Thoracic aorta (tissue), 2 donors: ENCODE measurements at regions not wholly inside any gene's neighbourhood (a gene's known extent, or its start where the extent isn't known, plus 50 kb on each side); places are given as distances from the start of the nearest gene placed in this dataset.

Experiments
- ATAC-seq: fragments of 150-250 bp; one replicate; pipeline ENCODE4 v1.8.0; 2017; ENCODE audit warnings: low read depth; ENCODE audit not compliant: insufficient number of reproducible peaks, low FRiP score
- DNase-seq: peaks from one replicate; pipeline ENCODE4 v3.0.0-alpha.2; 2020; ENCODE audit warnings: low spot score
- H3K27ac ChIP-seq, 2 donors: fragments of 200-600 bp; sonication (generic); 1 replicate in 1 of 2; 2 replicates in 1 of 2; pipeline ENCODE4 v1.5.1; 2016; ENCODE audit warnings: mild to moderate bottlenecking in 2 of 2, moderate library complexity in 2 of 2
- H3K27me3 ChIP-seq: fragments of 200-600 bp; sonication (generic); replicated peaks from 2 replicates; pipeline ENCODE4 v1.6.0; 2016; ENCODE audit warnings: mild to moderate bottlenecking; ENCODE audit not compliant: insufficient read depth
- H3K36me3 ChIP-seq: fragments of 200-600 bp; sonication (generic); one replicate; pipeline ENCODE4 v1.5.1; 2016
- H3K4me1 ChIP-seq, 2 donors: fragments of 200-600 bp; sonication (generic); 1 replicate in 1 of 2; 2 replicates in 1 of 2; pipeline versions ENCODE4 v1.5.1 to v1.6.0; 2016; ENCODE audit warnings: low read depth in 2 of 2, mild to moderate bottlenecking in 1 of 2; ENCODE audit not compliant: control insufficient read depth in 1 of 2
- H3K4me3 ChIP-seq: fragments of 200-600 bp; sonication (generic); 2 replicates; pipeline ENCODE4 v1.5.1; 2016; ENCODE audit warnings: mild to moderate bottlenecking
- H3K9me3 ChIP-seq: fragments of 200-600 bp; sonication (generic); 2 replicates; pipeline ENCODE4 v1.5.1; 2016
- CTCF ChIP-seq: fragments of 200-600 bp; sonication (generic); IDR thresholded peaks from one replicate; pipeline ENCODE4 v1.5.1; 2019; ENCODE audit warnings: antibody characterized with exemption

- Histone ChIP-seq H3K4me3 (no peak overlapping the region), H3K36me3 (no peaks in the 10 kb centered on the region), H3K27ac (no peak overlapping the region), H3K9me3 (no peaks in the 10 kb centered on the region), H3K27me3 (no peaks in the 10 kb centered on the region), H3K4me1 (no peaks in the 10 kb centered on the region)
- ATAC-seq (peak; percentile 44), DNase-seq (no peak)
- no peak for TF ChIP-seq CTCF
These were observed 55.3 kb downstream of the RPL10L start for GRCh38 chr14:46596236-46596635.

GRCh38 chr14:46582826-46583225, 68.8 kb downstream of the RPL10L start:
- ATAC-seq = no peak
- no peak for DNase-seq
- TF ChIP-seq CTCF = no peak

GRCh38 chr14:46581036-46581671, 70.4 kb downstream of the RPL10L start:
- H3K36me3 ChIP-seq = no peaks in the 10 kb centered on the region
- no peaks in the 10 kb centered on the region for H3K9me3 ChIP-seq
- DNase-seq (no peak), ATAC-seq (no peak)
- H3K4me3 ChIP-seq = no peak overlapping the region
- TF ChIP-seq CTCF = no peak
- no peak overlapping the region for H3K27ac ChIP-seq
- no peaks in the 10 kb centered on the region for H3K27me3 ChIP-seq
- H3K4me1 ChIP-seq = no peaks in the 10 kb centered on the region

More at GRCh38 chr14:46582826-46583225, 68.8 kb downstream of the RPL10L start:
- H3K36me3 ChIP-seq = no peaks in the 10 kb centered on the region
- no peaks in the 10 kb centered on the region for H3K9me3 ChIP-seq
- no peak overlapping the region for H3K4me3 ChIP-seq
- no peaks in the 10 kb centered on the region for H3K4me1 ChIP-seq
- H3K27me3 ChIP-seq = no peaks in the 10 kb centered on the region
- no peak overlapping the region for H3K27ac ChIP-seq

- no peaks in the 10 kb centered on the region for H3K36me3 ChIP-seq
- ATAC-seq = no peak
- H3K27me3 ChIP-seq = no peaks in the 10 kb centered on the region
- H3K9me3 ChIP-seq = no peaks in the 10 kb centered on the region
- H3K4me1 ChIP-seq = no peaks in the 10 kb centered on the region
- TF ChIP-seq CTCF = no peak
- no peak overlapping the region for H3K4me3 ChIP-seq
- no peak overlapping the region for H3K27ac ChIP-seq
- DNase-seq = no peak
These were observed 76.6 kb downstream of the RPL10L start for GRCh38 chr14:46574978-46575375.

- no peak overlapping the region for H3K27ac ChIP-seq
- no peak for TF ChIP-seq CTCF
- H3K36me3 ChIP-seq = no peaks in the 10 kb centered on the region
- H3K9me3 ChIP-seq = no peaks in the 10 kb centered on the region
- no peak for ATAC-seq
- H3K4me1 ChIP-seq = no peaks in the 10 kb centered on the region
- DNase-seq = no peak
- H3K4me3 ChIP-seq = no peak overlapping the region
- H3K27me3 ChIP-seq = no peaks in the 10 kb centered on the region
These were observed 77.2 kb downstream of the RPL10L start for GRCh38 chr14:46574221-46574977.
